Trophoblast cell (in vitro differentiated cells and primary cell): ENCODE measurements at regions not wholly inside any gene's neighbourhood (a gene's known extent, or its start where the extent isn't known, plus 50 kb on each side); places are given as distances from the start of the nearest gene placed in this dataset.

Experiments
- DNase-seq, 2 donors: peaks; one replicate each; pipeline ENCODE4 v3.0.0-alpha.2; 2016
- H2AFZ ChIP-seq: 2 replicates; pipeline ENCODE4 v1.6.1; 2013; ENCODE audit warnings: low read length, moderate library complexity, mild to moderate bottlenecking; ENCODE audit not compliant: insufficient read depth, poor library complexity
- H2AK5ac ChIP-seq: 2 replicates; pipeline ENCODE4 v1.6.1; 2013; ENCODE audit warnings: mild to moderate bottlenecking, low read length
- H2BK120ac ChIP-seq: 2 replicates; pipeline ENCODE4 v1.6.1; 2013; ENCODE audit warnings: low read length, mild to moderate bottlenecking, moderate library complexity; ENCODE audit not compliant: insufficient read depth, poor library complexity
- H2BK12ac ChIP-seq: 2 replicates; pipeline ENCODE4 v1.6.1; 2013; ENCODE audit warnings: mild to moderate bottlenecking, low read length, moderate library complexity
- H2BK5ac ChIP-seq: 2 replicates; pipeline ENCODE4 v1.6.1; 2013; ENCODE audit warnings: low read length, low read depth, moderate library complexity, mild to moderate bottlenecking; ENCODE audit not compliant: poor library complexity
- H3K14ac ChIP-seq: 2 replicates; pipeline ENCODE4 v1.6.1; 2013; ENCODE audit warnings: mild to moderate bottlenecking, low read length
- H3K18ac ChIP-seq: 2 replicates; pipeline ENCODE4 v1.6.1; 2013; ENCODE audit warnings: mild to moderate bottlenecking, low read length
- H3K23ac ChIP-seq: 2 replicates; pipeline ENCODE4 v1.6.1; 2013; ENCODE audit warnings: low read length
- H3K27ac ChIP-seq: 2 replicates; pipeline ENCODE4 v1.5.1; 2013; ENCODE audit warnings: low read depth, mild to moderate bottlenecking, inconsistent platforms, low read length, moderate library complexity
- H3K27me3 ChIP-seq: 2 replicates; pipeline ENCODE4 v1.6.1; 2013; ENCODE audit warnings: inconsistent platforms, mild to moderate bottlenecking, low read length, moderate library complexity; ENCODE audit not compliant: insufficient read depth
- H3K36me3 ChIP-seq, 2 experiments: 1 replicate in 1 of 2; 2 replicates in 1 of 2; pipeline ENCODE4 v1.6.1; 2013; ENCODE audit warnings: low read length in 2 of 2, mild to moderate bottlenecking in 2 of 2, moderate library complexity in 1 of 2; ENCODE audit not compliant: insufficient read depth in 2 of 2, control insufficient read depth in 1 of 2
- H3K4ac ChIP-seq: 2 replicates; pipeline ENCODE4 v1.6.1; 2013; ENCODE audit warnings: low read depth, mild to moderate bottlenecking, low read length, moderate library complexity
- H3K4me1 ChIP-seq, 2 experiments: 1 replicate in 1 of 2; 2 replicates in 1 of 2; pipeline ENCODE4 v1.6.1; 2013; ENCODE audit warnings: low read length in 2 of 2, mild to moderate bottlenecking in 2 of 2, moderate library complexity in 1 of 2; ENCODE audit not compliant: insufficient read depth in 2 of 2, control insufficient read depth in 1 of 2
- H3K4me2 ChIP-seq: 2 replicates; pipeline ENCODE4 v1.6.1; 2013; ENCODE audit warnings: inconsistent platforms, mild to moderate bottlenecking, low read length, moderate library complexity
- H3K4me3 ChIP-seq: 2 replicates; pipeline ENCODE4 v1.5.1; 2013; ENCODE audit warnings: mild to moderate bottlenecking, low read depth, low read length, inconsistent platforms
- H3K79me1 ChIP-seq: one replicate; pipeline ENCODE4 v1.6.1; 2013; ENCODE audit warnings: low read length
- H3K79me2 ChIP-seq: 2 replicates; pipeline ENCODE4 v1.6.1; 2013; ENCODE audit warnings: low read length, mild to moderate bottlenecking; ENCODE audit not compliant: control insufficient read depth, insufficient read depth, poor library complexity
- H3K9ac ChIP-seq: 2 replicates; pipeline ENCODE4 v1.6.1; 2013; ENCODE audit warnings: mild to moderate bottlenecking, low read length
- H3K9me3 ChIP-seq: 2 replicates; pipeline ENCODE4 v1.6.1; 2013; ENCODE audit warnings: low read depth, mild to moderate bottlenecking, control low read depth, inconsistent platforms, low read length; ENCODE audit not compliant: insufficient read depth
- H4K12ac ChIP-seq: 2 replicates; pipeline ENCODE4 v1.6.1; 2013; ENCODE audit warnings: low read depth, mild to moderate bottlenecking, low read length, moderate library complexity
- H4K8ac ChIP-seq: 2 replicates; pipeline ENCODE4 v1.6.1; 2013; ENCODE audit warnings: low read depth, mild to moderate bottlenecking, low read length, moderate library complexity
- H4K91ac ChIP-seq: one replicate; pipeline ENCODE4 v1.6.1; 2013; ENCODE audit warnings: low read depth, mild to moderate bottlenecking, low read length, moderate library complexity
- WGBS: extraction: QIAGEN DNeasy Blood & Tissue Kit; methylation state at CpG from one replicate; pipeline ENCODE4 v1.1.7; 2013; ENCODE audit warnings: missing lambda C conversion rate; ENCODE audit not compliant: insufficient read length, insufficient coverage; ENCODE audit errors: extremely low coverage; 5-methylcytosine and 5-hydroxymethylcytosine counted together

GRCh38 chr14:38412654-38413053 lies 156.8 kb upstream of the CLEC14A start:
- WGBS = no CpG with 5 or more reads among the region's 8 CpGs

DNA sequence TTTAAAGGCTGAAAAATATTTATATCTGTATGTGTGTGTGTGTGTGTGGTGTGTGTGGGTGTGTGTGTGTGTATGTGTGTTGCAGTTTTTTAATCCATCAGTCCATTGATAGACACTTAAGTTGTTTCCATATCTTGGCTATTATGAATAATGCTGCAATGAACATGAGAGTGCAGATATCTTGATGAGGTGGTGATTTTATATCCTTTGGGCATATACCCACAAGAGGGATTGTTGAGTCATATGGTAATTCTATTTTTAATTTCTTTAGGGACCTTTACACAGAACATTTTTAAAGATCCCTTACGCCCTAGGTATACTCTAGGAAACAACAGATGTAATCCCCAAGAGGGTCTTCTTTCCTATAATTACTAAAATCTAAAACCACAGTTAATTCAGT lies 154.5 kb upstream of the CLEC14A start:
- no peak overlapping the region for H2BK5ac ChIP-seq
- no peak for DNase-seq
- H2AK5ac ChIP-seq = no peak overlapping the region
- no peak overlapping the region for H3K14ac ChIP-seq
- no peak overlapping the region for H3K9ac ChIP-seq
- H2AFZ ChIP-seq = no peak overlapping the region
- H3K4me2 ChIP-seq = no peak overlapping the region
- no peaks in the 10 kb centered on the region for H3K79me1 ChIP-seq
- H2BK120ac ChIP-seq = no peak overlapping the region
- no peaks in the 10 kb centered on the region for H3K36me3 ChIP-seq
- H3K18ac ChIP-seq = no peak overlapping the region
- no peak overlapping the region for H4K8ac ChIP-seq
- H3K9me3 ChIP-seq = no peaks in the 10 kb centered on the region
- H3K4ac ChIP-seq = no peak overlapping the region
- H4K91ac ChIP-seq = no peak overlapping the region
- no peak overlapping the region for H3K4me3 ChIP-seq
- WGBS = no CpG with 5 or more reads among the region's 1 CpG
- no peak overlapping the region for H4K12ac ChIP-seq
- no peak overlapping the region for H3K27ac ChIP-seq
- H3K23ac ChIP-seq = no peak overlapping the region
- no peaks in the 10 kb centered on the region for H3K79me2 ChIP-seq
- no peak overlapping the region for H2BK12ac ChIP-seq
- no peaks in the 10 kb centered on the region for H3K27me3 ChIP-seq
- H3K4me1 ChIP-seq = no peaks in the 10 kb centered on the region

More at GRCh38 chr14:38412654-38413053, 156.8 kb upstream of the CLEC14A start:
- Histone ChIP-seq H4K8ac (no peak overlapping the region), H3K79me1 (no peaks in the 10 kb centered on the region), H4K12ac (no peak overlapping the region), H4K91ac (no peak overlapping the region), H3K36me3 (no peaks in the 10 kb centered on the region), H2AFZ (no peak overlapping the region), H2BK120ac (no peak overlapping the region), H2AK5ac (no peak overlapping the region), H3K23ac (no peak overlapping the region), H3K4me1 (no peaks in the 10 kb centered on the region), H3K14ac (no peak overlapping the region), H3K27ac (no peak overlapping the region), H3K27me3 (no peaks in the 10 kb centered on the region), H3K4me2 (no peak overlapping the region), H3K18ac (no peak overlapping the region), H3K4ac (no peak overlapping the region), H3K9me3 (no peaks in the 10 kb centered on the region), H2BK12ac (no peak overlapping the region), H2BK5ac (no peak overlapping the region), H3K79me2 (no peaks in the 10 kb centered on the region), H3K4me3 (no peak overlapping the region), H3K9ac (no peak overlapping the region)
- DNase-seq = no peak

- H4K8ac ChIP-seq = no peak overlapping the region
- H4K91ac ChIP-seq = no peak overlapping the region
- no peak overlapping the region for H3K4ac ChIP-seq
- no peak overlapping the region for H3K18ac ChIP-seq
- H3K4me3 ChIP-seq = no peak overlapping the region
- H2AFZ ChIP-seq = no peak overlapping the region
- no CpG with 5 or more reads among the region's 2 CpGs for WGBS
- no peak overlapping the region for H3K14ac ChIP-seq
- no peak overlapping the region for H3K27ac ChIP-seq
- H3K4me2 ChIP-seq = no peak overlapping the region
- H3K4me1 ChIP-seq = no peaks in the 10 kb centered on the region
- no peaks in the 10 kb centered on the region for H3K9me3 ChIP-seq
- no peaks in the 10 kb centered on the region for H3K36me3 ChIP-seq
- no peak overlapping the region for H2AK5ac ChIP-seq
- H2BK12ac ChIP-seq = no peak overlapping the region
- no peaks in the 10 kb centered on the region for H3K79me1 ChIP-seq
- H3K23ac ChIP-seq = no peak overlapping the region
- H3K79me2 ChIP-seq = no peaks in the 10 kb centered on the region
- no peak overlapping the region for H2BK5ac ChIP-seq
- no peak overlapping the region for H2BK120ac ChIP-seq
- no peak overlapping the region for H4K12ac ChIP-seq
- H3K27me3 ChIP-seq = no peaks in the 10 kb centered on the region
- H3K9ac ChIP-seq = no peak overlapping the region
- DNase-seq = no peak
Measured at GRCh38 chr14:38409071-38409705, 153.3 kb upstream of the CLEC14A start.

GRCh38 chr14:38405851-38406635 lies 150.2 kb upstream of the CLEC14A start:
- Histone ChIP-seq H3K14ac (no peak overlapping the region), H3K18ac (no peak overlapping the region), H2BK12ac (no peak overlapping the region), H4K8ac (no peak overlapping the region), H2BK120ac (no peak overlapping the region), H3K27me3 (no peaks in the 10 kb centered on the region), H4K91ac (no peak overlapping the region), H4K12ac (no peak overlapping the region), H3K79me2 (no peaks in the 10 kb centered on the region), H3K9ac (no peak overlapping the region), H2AK5ac (no peak overlapping the region), H3K4me3 (no peak overlapping the region), H3K36me3 (no peaks in the 10 kb centered on the region), H3K79me1 (no peaks in the 10 kb centered on the region), H2BK5ac (no peak overlapping the region), H3K27ac (no peak overlapping the region), H3K23ac (no peak overlapping the region), H3K9me3 (no peaks in the 10 kb centered on the region), H3K4ac (no peak overlapping the region), H3K4me1 (no peaks in the 10 kb centered on the region), H3K4me2 (no peak overlapping the region), H2AFZ (no peak overlapping the region)
- no CpG with 5 or more reads among the region's 3 CpGs for WGBS
- no peak for DNase-seq
